ENCODE measurements at regions not wholly inside any gene's neighbourhood (a gene's known extent, or its start where the extent isn't known, plus 50 kb on each side); places are given as distances from the start of the nearest gene placed in this dataset.

- ChIA-PET CTCF (no interaction called here), POLR2A (no interaction called here)
These were observed 147.6 kb upstream of the CAMK1G start for GRCh38 chr1:209435654-209436566.

GRCh38 chr1:209439828-209440227 lies 143.7 kb upstream of the CAMK1G start:
- CTCF ChIA-PET, result interaction anchor here (0.7 kb wide), 1 partner anchor 10 kb away, joined by 3 read pairs; no protein-coding TSS in a partner anchor
- POLR2A ChIA-PET, result no interaction called here

- CTCF ChIA-PET, result no interaction called here
These were observed 140.1 kb upstream of the CAMK1G start for GRCh38 chr1:209443361-209443931.

DNA sequence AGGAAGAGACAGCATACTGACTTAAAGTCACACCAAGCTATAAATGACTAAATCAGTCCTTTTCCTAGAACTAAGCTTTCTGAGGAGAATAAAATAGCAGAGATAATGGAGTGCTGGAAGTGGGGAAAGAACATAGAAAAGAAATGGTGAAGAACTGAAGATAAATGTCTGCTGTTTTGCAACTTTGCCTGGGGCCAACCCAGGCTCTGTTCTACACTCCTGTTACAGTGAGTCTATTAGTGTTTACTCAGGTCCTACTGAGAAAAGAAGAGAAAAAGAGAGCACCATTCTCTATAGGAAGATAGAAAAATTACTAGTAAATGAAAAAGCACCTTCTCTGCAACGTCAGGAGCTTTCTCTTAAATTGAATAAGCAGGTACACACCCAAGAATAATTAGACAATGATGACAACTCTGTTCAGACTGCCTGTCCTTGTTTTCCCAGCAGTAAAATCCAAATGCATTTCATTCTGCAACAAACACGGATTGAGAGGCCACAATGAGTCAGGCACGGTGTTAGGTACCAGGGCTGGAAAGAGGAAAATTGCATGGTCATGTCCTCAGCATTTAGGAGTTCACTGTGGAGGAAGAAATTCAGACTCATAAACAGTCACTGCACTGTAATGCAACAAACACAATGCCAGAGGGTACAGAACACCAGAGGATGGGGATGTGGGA lies 139.4 kb upstream of the CAMK1G start:
- CTCF ChIA-PET, result no interaction called here

More at GRCh38 chr1:209443361-209443931, 140.1 kb upstream of the CAMK1G start:
- POLR2A ChIA-PET, result no interaction called here

GRCh38 chr1:209444961-209445360 lies 138.6 kb upstream of the CAMK1G start:
- POLR2A ChIA-PET, result no interaction called here
- CTCF ChIA-PET, result no interaction called here

More for the DNA sequence above, 139.4 kb upstream of the CAMK1G start:
- POLR2A ChIA-PET, result no interaction called here

DNA sequence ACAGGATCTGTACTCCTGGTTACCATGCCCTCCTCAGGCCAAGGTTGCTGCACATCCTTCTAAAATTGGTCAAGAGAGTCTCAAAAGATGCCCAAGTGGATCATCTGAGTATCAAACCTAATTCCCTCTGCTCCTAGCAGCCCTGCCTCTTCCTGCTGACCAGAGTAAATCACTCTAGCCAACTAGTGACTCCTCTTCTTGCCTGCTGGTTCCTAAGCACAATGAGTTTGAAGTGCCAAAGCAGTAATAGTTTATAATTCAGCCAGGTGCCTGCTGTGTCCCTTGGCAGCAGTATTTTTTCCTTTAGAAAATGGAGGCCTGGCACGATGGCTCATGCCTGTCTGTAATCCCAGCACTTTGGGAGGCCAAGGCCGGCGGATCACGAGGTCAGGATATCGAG lies 137.9 kb upstream of the CAMK1G start:
- ChIA-PET POLR2A (no interaction called here), CTCF (no interaction called here)

GRCh38 chr1:209446356-209446755 lies 137.2 kb upstream of the CAMK1G start:
- CTCF ChIA-PET, result no interaction called here
- POLR2A ChIA-PET, result no interaction called here

GRCh38 chr1:209454340-209454994 lies 129.0 kb upstream of the CAMK1G start:
- POLR2A ChIA-PET, result no interaction called here
- CTCF ChIA-PET, result no interaction called here

DNA sequence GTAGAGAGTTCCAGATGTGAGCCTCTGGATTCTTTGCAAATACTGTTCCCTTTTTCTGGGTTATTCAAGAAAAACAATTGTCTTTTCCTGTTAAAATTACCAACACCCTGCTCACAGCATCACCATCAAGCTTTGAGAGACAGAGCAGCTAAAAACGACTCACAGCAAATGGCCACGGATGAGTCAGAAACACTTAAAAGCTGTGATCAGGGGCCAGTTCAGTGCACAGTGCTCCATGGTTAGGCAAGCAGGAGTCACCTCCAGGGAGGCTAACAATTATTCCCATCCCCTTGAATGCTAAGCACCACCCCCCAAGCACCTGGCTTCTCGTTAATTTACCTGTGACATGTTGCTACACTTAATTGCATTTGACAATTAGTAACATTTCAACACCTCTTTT lies 128.4 kb upstream of the CAMK1G start:
- CTCF ChIA-PET, result no interaction called here

DNA sequence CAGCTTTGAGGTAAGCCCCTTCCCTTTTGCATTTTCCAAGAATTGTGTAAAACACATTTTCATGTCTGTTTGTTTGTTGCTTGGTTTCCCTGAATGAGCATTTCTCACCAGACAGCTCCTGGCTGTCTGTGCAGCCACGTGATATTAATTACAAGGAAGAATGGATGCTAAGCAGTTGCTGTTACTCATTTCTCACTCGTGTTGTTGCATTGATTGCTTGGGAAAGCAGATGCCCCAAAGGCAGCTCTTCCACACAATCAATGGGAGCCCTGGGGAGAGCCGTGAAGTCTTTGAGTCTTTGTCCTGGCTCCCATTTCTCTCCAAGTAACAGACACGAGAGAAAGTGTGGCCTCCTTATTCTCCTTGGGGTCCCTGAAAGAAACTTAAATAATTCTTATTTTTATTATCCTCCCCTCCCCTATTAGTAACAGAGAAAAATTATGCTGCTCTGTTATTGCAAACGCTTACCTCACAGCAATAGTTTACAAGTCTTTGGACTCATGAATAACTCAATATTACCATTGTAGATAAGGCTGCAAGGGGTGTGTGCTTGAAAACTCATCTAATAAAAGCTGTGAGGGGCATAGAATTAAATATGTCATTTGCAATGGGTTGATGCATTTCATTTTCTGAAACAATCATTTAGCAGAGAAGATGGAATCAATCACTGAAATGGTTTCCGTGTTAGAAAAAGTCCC lies 127.7 kb upstream of the CAMK1G start:
- ChIA-PET CTCF (no interaction called here), POLR2A (no interaction called here)

More for the DNA sequence above, 128.4 kb upstream of the CAMK1G start:
- POLR2A ChIA-PET, result no interaction called here

DNA sequence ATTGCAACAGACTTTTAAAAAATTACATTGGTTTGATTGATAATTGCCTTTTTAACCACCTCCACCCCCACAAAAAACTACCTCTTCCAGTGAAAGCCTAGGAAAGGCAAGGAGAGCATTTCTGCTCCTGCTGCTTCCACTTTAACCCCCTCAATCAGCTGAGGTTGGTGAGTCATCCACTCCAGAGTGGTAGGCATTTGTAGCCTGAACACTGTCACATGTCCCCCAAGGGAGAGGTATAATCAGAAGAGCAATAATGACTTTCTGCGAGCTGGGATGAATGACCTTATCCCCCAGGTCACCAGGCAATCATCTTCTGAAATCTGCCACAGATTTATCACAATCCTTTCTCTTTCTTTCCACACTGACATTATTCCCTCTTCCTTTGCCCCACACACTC lies 126.6 kb upstream of the CAMK1G start:
- ChIA-PET CTCF (no interaction called here), POLR2A (no interaction called here)

- CTCF ChIA-PET, result no interaction called here
- POLR2A ChIA-PET, result no interaction called here
These were observed 126.0 kb upstream of the CAMK1G start for GRCh38 chr1:209457401-209458125.

- ChIA-PET CTCF (no interaction called here), POLR2A (no interaction called here)
These were observed 124.6 kb upstream of the CAMK1G start for GRCh38 chr1:209458921-209459320.

GRCh38 chr1:209461168-209461567 lies 122.3 kb upstream of the CAMK1G start:
- CTCF ChIA-PET, result no interaction called here
- POLR2A ChIA-PET, result no interaction called here

- CTCF ChIA-PET, result no interaction called here
- POLR2A ChIA-PET, result no interaction called here
These were observed 121.1 kb upstream of the CAMK1G start for GRCh38 chr1:209462433-209462832.

DNA sequence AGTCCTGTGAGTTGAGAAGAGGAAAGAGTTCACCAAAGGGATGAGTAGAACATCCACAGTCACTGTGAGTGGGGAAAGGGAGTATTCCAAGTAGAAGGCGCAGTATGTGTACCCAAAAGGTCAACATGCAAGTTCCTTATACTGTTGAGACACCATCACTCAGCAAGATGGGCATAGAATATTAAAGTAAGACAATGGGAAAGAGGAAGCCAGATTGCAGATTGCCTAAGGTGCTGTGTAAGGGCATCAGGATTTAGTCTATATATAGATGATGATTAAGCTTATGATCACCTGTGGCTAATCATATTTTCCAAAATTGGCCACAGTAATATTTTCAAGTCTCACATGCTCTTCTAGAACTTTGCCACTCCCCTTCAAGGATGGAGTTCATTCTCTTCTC lies 120.1 kb upstream of the CAMK1G start:
- ChIA-PET CTCF (no interaction called here), POLR2A (no interaction called here)

DNA sequence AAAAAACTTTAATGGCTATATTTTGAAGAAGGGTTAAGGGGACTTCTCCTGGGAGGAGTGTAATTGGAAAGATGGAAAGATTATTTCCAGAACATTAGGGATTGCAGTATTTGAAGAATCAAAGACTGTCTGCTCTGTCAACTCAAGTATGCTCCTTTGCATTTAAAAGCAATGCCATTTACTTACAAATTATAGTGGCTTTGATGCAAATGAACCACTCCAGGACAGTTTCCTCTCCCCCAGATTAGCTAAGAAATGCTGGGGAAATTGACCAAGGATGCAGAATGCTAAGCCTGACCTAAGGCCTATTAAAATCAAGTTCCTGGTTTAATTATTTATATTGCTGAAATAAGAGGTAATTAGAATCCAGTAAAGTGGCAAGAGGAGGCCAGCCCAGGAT lies 110.5 kb upstream of the CAMK1G start:
- POLR2A ChIA-PET, result no interaction called here
- CTCF ChIA-PET, result no interaction called here

DNA sequence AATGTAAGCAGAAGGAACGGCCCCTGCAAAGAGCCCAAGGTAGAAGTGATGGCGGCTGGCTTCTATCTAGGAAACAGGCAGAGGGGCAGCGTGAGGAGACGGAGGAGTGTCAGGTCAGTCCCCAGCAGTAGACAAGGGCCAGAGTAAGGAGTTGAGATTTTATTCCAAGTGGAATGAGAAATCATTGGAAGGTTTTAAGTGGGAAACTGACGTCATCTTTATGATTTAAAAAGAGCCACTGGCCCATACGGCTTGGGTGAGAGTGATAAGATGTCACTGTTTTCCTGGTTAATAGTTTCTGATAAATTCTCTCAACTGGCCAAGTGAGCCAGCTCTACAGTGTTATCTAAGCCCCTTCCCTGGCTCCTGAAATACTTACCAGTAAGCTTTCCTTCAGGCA lies 103.2 kb upstream of the CAMK1G start:
- ChIA-PET CTCF (no interaction called here), POLR2A (no interaction called here)

GRCh38 chr1:209483691-209484090 lies 99.8 kb upstream of the CAMK1G start:
- CTCF ChIA-PET, result no interaction called here
- POLR2A ChIA-PET, result no interaction called here

DNA sequence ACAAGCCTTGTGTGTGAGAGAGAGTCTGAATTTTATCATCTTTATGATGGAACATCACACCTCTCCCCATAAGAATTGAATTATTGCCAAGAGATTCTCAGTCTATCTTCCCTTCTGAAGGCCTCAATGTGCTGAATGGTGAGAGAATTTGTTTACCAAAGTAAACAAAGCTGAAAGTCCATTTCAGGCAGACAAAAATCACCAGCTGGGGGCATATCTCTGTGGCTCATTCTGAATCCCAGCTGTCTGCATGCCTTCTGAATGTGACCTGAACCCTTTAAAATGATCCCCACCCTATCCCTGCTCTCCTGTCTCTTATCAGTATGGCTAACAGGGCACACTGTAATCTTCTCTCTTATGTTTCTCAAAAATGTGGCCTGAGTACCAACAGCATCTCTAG lies 99.1 kb upstream of the CAMK1G start:
- POLR2A ChIA-PET, result no interaction called here
- CTCF ChIA-PET, result no interaction called here

Measured in activated CD8-positive, alpha-beta memory T cell treated with anti-CD3 and anti-CD28 coated beads for 36 hours (primary cell).